ENCODE measurements at regions not wholly inside any gene's neighbourhood (a gene's known extent, or its start where the extent isn't known, plus 50 kb on each side); places are given as distances from the start of the nearest gene placed in this dataset.

DNA sequence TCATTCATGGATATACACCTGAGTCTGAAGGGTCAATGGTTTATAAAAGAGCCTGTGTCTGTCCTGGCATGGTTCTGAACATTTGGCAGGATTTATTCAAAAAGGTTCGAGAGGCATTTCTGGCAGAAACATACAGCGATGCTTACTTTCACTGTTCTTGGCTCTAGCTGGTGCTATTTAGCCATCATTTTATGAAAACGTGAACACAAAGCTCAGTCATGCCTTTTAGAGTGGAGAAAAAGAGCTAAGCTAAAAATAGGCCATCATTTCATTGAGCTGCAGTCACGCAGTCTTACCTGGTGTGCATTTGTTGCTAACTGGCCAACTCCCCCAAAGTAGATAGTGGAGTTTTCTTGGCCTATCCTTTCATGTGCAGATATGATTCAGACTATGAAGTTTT lies 1209.5 kb downstream of the SLC16A7 start:
- no peak overlapping the region for H2AFZ ChIP-seq (ENCODE audit: low read depth, low read length, poor library complexity, severe bottlenecking)
- no peak for DNase-seq (ENCODE audit: low read depth, low spot score)

GRCh38 chr12:60819794-60820193 lies 1224.0 kb downstream of the SLC16A7 start:
- Histone ChIP-seq H4K20me1 (ENCODE audit: insufficient read depth) (no peaks in the 10 kb centered on the region), H3K79me2 (ENCODE audit: insufficient read depth, low read length) (no peaks in the 10 kb centered on the region), H3K9me2 (ENCODE audit: insufficient read depth) (no peaks in the 10 kb centered on the region; the same call in 1 of the 2 replicates), H3K36me3 (ENCODE audit: control insufficient read depth in 1 of 2, insufficient read depth in 2 of 2, low read length in 2 of 2) (no peaks in the 10 kb centered on the region), H3K27me3 (ENCODE audit: insufficient read depth, low read length) (no peaks in the 10 kb centered on the region), H3K9ac (ENCODE audit: low read length) (no peak overlapping the region), H2AFZ (ENCODE audit: low read depth, low read length, poor library complexity, severe bottlenecking) (no peak overlapping the region), H3K4me3 (replicated peaks in 1 of 2; ENCODE audit: low read depth in 1 of 2, low read length in 2 of 2) (no peak overlapping the region), H3K4me2 (ENCODE audit: low read length) (no peak overlapping the region), H3K27ac (ENCODE audit: low read depth, low read length) (no peak overlapping the region), H3K4me1 (ENCODE audit: control insufficient read depth in 1 of 2, insufficient read depth in 2 of 2, low read length in 2 of 2) (no peaks in the 10 kb centered on the region), H3K9me3 (ENCODE audit: control insufficient read depth in 1 of 2, insufficient read depth in 1 of 2, low read depth in 1 of 2, low read length in 2 of 2) (peaks cover 0 to 8% of the 10 kb centered on the region in 2 experiments; a peak in 1 of 4 replicates)
- no peak for DNase-seq (ENCODE audit: low read depth, low spot score)
- POLR2A ChIA-PET: no interaction called here
- ATAC-seq: no peak
- intact Hi-C loops (cut with micrococcal nuclease): no loop called here
- BruUV-seq (replicated peaks): no TSS peak
- CTCF ChIA-PET: no interaction called here
- RAD21 ChIA-PET (ENCODE audit: low non-redundant PET in 1 of 2, low total read pairs in 2 of 2, uncharacterized antibody in 2 of 2, unreplicated experiment in 2 of 2): no interaction called here
- TF ChIP-seq EZH2 (IDR thresholded peaks at IDR 0.05): no peak

More for the DNA sequence above, 1209.5 kb downstream of the SLC16A7 start:
- no peak for ATAC-seq
- BruUV-seq (replicated peaks): no TSS peak
- no peaks in the 10 kb centered on the region for H3K4me1 ChIP-seq (ENCODE audit: control insufficient read depth in 1 of 2, insufficient read depth in 2 of 2, low read length in 2 of 2)
- TF ChIP-seq EGR1 (IDR thresholded peaks at IDR 0.05; ENCODE audit: low read depth): no peak
- no peak for TF ChIP-seq SP1 (IDR thresholded peaks at IDR 0.05; ENCODE audit: low read depth)
- TF ChIP-seq POLR2AphosphoS5 (IDR thresholded peaks at IDR 0.05; ENCODE audit: low read depth, low read length): no peak
- TF ChIP-seq, protein P1, sequence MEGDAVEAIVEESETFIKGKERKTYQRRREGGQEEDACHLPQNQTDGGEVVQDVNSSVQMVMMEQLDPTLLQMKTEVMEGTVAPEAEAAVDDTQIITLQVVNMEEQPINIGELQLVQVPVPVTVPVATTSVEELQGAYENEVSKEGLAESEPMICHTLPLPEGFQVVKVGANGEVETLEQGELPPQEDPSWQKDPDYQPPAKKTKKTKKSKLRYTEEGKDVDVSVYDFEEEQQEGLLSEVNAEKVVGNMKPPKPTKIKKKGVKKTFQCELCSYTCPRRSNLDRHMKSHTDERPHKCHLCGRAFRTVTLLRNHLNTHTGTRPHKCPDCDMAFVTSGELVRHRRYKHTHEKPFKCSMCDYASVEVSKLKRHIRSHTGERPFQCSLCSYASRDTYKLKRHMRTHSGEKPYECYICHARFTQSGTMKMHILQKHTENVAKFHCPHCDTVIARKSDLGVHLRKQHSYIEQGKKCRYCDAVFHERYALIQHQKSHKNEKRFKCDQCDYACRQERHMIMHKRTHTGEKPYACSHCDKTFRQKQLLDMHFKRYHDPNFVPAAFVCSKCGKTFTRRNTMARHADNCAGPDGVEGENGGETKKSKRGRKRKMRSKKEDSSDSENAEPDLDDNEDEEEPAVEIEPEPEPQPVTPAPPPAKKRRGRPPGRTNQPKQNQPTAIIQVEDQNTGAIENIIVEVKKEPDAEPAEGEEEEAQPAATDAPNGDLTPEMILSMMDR (IDR thresholded peaks at IDR 0.05 in 2 of 3, conservative IDR thresholded peaks at IDR 0.05 in 1 of 3; ENCODE audit: borderline replicate concordance in 1 of 3, insufficient read depth in 1 of 3, low read depth in 2 of 3, low read length in 2 of 3): no peak
- no peak for TF ChIP-seq ZFX (IDR thresholded peaks at IDR 0.05)
- TF ChIP-seq SRF (IDR thresholded peaks at IDR 0.05; ENCODE audit: low read depth): no peak
- TF ChIP-seq SIN3A (IDR thresholded peaks at IDR 0.05; ENCODE audit: low read depth): no peak
- TF ChIP-seq MAX (IDR thresholded peaks at IDR 0.05): no peak
- TF ChIP-seq CBX3 (IDR thresholded peaks at IDR 0.05; ENCODE audit: low read depth): no peak
- H3K9ac ChIP-seq (ENCODE audit: low read length): no peak overlapping the region
- POLR2A ChIA-PET: no interaction called here
- no peak overlapping the region for H3K4me2 ChIP-seq (ENCODE audit: low read length)
- H3K9me2 ChIP-seq (ENCODE audit: insufficient read depth): no peaks in the 10 kb centered on the region
- intact Hi-C loops (cut with micrococcal nuclease): no loop called here
- no peak overlapping the region for H3K4me3 ChIP-seq (replicated peaks in 1 of 2; ENCODE audit: low read depth in 1 of 2, low read length in 2 of 2)
- CTCF ChIA-PET: no interaction called here
- H4K20me1 ChIP-seq (ENCODE audit: insufficient read depth): no peaks in the 10 kb centered on the region; the same call in 1 of the 2 replicates
- H3K27ac ChIP-seq (ENCODE audit: low read depth, low read length): no peak overlapping the region
- no peaks in the 10 kb centered on the region for H3K79me2 ChIP-seq (ENCODE audit: insufficient read depth, low read length)
- no peaks in the 10 kb centered on the region for H3K9me3 ChIP-seq (ENCODE audit: control insufficient read depth in 1 of 2, insufficient read depth in 1 of 2, low read depth in 1 of 2, low read length in 2 of 2)
- H3K36me3 ChIP-seq (ENCODE audit: control insufficient read depth in 1 of 2, insufficient read depth in 2 of 2, low read length in 2 of 2): no peaks in the 10 kb centered on the region
- RAD21 ChIA-PET (ENCODE audit: low non-redundant PET in 1 of 2, low total read pairs in 2 of 2, uncharacterized antibody in 2 of 2, unreplicated experiment in 2 of 2): no interaction called here
- no peaks in the 10 kb centered on the region for H3K27me3 ChIP-seq (ENCODE audit: insufficient read depth, low read length)
